AG20443 (cell line): ENCODE measurements at regions not wholly inside any gene's neighbourhood (a gene's known extent, or its start where the extent isn't known, plus 50 kb on each side); places are given as distances from the start of the nearest gene placed in this dataset.
"Not testable (repeated sequence)": the region's sequence is repeated elsewhere in the genome, so short reads cannot be mapped to it uniquely, and the experiment has no call there.

ENCODE experiments used
- DNase-seq: peaks from one replicate; pipeline ENCODE4 v3.0.0; 2012; ENCODE audit warnings: low spot score, mixed read lengths

DNA sequence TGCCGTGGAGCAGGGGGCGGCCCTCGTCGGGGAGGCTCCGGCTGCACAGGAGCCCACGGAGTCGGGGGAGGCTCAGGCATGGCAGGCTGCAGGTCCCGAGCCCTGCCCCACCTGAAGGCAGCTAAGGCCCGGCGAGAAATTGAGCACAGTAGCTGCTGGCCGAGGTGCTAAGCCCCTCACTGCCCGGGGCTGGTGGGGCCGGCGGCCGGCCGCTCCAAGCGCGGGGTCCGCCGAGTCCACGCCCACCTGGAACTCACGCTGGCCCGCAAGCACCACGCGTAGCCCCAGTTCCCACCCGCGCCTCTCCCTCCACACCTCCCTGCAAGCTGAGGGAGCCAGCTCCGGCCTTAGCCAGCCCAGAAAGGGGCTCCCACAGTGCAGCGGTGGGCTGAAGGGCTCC is 589.4 kb downstream of the PPP4R3C start:
- DNase-seq: no peak

DNA sequence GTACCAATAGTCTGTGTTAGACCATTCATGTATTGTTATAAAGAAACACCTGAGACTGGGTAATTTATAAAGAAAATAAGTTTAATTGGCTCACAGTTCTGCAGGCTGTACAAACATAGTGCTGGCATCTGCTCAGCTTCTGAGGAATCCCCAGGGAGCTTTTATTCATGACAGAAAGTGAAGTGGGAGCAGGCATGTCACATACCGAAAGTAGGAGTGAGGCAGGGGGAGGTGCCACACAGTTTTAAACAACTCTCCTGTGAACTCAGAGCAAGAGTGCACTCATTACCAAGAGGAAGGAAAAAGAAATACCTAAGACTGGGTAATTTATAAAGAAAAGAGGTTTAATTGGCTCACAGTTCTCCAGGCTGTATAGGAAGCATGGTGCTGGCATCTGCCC is 591.2 kb downstream of the PPP4R3C start:
- DNase-seq: no peak

- DNase-seq: no peak
These were observed 611.2 kb downstream of the PPP4R3C start for GRCh38 chrX:26851981-26852380.

GRCh38 chrX:26848511-26848910 is 614.6 kb downstream of the PPP4R3C start:
- no peak for DNase-seq

DNA sequence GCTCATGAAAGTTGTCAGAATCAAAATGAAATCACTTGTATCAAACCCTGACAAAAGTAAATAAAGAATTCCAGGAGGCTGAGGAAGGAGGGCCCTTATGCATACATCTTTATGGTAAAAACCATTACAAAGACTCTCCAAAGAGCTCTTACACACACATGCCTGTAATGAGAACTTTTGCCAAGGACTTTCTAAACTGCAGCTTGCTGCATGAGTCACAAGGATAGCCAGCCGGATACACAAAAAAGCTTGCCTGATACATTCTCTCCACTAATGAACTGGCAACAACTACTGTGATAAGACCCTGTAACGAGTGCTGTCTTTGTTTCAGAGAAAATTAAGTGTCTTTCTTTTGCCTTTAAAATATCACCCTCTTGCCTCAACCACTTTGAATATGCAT is 618.1 kb downstream of the PPP4R3C start:
- DNase-seq: no peak

DNA sequence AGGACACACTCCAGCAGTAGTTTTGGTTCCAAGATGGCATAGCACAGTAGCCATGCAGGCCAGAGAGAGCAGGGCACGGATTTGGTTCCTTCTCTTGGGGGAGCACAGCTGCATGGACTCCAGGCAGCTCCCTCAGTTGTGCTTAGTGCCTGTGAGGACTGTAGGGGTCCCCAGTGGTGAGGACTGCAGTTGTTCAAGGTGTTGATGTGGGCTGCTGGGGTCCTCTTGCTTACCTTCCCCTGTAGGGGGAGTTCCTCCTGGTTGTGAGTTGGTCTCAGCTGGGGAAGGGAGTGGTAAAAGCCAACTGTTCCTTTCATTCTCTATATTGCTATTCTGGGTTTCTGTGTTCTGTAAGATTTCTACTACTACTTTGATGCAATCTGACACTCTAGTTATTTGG is 606.5 kb downstream of the MAGEB5 start:
- DNase-seq: no peak

DNA sequence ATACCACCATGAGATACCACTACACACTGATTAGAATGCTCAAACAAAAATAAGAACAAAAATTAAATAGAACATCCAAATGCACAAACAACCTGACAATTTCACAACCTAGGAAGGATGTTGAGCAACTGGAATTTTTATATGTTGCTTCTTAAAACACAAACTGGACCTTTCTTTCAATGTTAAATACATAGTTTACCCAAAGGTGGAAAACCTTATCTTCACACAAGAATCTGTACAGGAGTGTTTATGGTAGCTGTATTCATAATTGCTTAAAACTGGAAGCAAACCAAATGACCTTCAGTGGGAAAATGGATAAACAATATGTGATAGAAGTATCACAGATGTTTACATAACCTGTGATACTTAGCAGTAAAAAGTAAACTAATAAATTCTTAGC is 573.8 kb downstream of the MAGEB5 start:
- DNase-seq: no peak

- no peak for DNase-seq
These were observed 572.5 kb downstream of the MAGEB5 start for GRCh38 chrX:26788402-26788998.

GRCh38 chrX:26783512-26784225 is 567.7 kb downstream of the MAGEB5 start:
- peak; percentile 7 for DNase-seq

DNA sequence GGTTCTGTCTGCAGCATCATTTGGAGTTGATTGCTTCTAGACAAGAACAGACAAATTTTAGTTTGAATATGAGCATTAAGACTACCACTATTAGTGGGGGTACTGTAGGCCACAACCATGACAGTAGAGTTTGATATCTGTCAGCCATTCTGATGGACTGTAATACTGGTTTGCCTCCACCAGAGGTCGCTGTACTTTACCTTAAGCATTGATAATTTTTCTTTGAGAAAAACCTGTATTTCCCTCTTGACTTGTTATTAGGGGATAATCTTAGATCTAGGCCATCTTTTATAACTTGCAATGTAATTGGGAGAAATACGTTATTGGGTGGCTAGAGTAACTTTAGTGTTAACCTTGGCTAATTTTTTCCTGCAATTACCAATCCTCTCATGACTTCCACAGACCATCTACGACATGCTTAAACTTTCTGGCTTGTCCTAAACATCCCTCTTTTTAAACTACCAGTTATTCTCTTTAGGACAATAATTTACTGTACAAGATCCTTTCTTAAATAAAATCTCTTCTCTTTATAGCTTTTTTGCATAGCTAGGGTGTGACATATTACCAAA is 562.4 kb downstream of the MAGEB5 start:
- no peak for DNase-seq

- DNase-seq: no peak
These were observed 546.3 kb downstream of the MAGEB5 start for GRCh38 chrX:26762253-26762652.

DNA sequence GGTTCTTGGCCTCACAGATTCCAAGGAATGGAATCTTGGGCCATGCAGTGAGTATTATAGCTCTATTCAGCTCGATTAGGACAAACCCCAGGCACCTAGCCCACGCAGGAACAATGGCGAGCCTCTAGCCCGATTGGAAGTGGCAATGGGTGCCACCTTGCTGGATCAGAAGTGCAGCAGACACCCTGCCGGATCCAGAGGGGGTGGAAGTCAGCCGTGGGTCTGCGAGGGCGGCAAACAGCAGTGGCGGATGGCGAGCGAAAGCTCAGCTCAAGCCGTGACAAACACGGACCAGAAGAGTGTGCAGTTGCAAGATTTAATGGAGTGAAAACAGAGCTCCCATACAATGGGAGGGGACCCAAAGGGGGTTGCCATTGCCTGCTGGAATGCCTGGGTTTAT is 539.8 kb downstream of the MAGEB5 start:
- not testable (repeated sequence) for DNase-seq

DNA sequence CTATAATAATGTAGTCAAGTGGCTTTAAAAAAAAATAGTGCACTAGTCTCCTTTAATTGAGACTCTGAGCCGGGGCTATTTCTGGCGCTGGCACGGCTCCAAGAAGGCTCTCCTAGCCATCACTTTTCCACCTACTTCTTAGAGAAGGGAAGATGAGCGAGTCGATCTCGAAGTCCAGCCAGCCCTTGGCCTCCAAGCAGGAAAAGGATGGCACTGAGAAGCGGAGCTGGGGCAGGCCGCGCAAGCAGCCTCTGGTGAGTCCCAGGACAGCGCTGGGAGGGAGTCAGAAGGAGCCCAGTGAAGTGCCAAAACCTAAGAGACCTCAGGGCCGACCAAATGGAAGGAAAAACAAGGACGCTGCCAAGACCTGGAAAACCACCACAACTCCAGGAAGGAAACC is 531.9 kb downstream of the MAGEB5 start:
- no peak for DNase-seq

GRCh38 chrX:26722666-26723428 is 506.9 kb downstream of the MAGEB5 start:
- no peak for DNase-seq

GRCh38 chrX:26672571-26672970 is 456.6 kb downstream of the MAGEB5 start:
- no peak for DNase-seq

- no peak for DNase-seq
These were observed 454.6 kb downstream of the MAGEB5 start for GRCh38 chrX:26670521-26670920.

- no peak for DNase-seq
These were observed 448.9 kb downstream of the MAGEB5 start for GRCh38 chrX:26664919-26665318.

DNA sequence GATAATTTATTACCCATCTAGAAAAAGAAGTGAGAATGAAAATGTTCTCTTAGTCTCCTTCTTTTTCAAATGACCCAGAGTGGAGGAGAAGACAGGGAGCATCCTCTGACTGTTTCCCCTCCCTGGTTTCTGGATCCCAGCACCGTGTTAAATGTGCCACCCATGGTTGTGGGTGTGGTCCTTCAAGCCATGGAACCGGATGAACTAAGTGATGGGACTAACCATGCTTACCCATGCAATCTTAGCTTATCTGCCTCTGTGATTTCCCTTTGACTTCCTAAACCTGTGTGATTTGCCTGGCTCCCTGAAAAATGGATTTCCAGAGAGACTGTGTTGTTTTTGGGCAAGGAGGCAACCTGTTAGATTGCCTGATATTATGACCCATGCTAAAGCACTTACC is 437.1 kb downstream of the MAGEB5 start:
- DNase-seq: no peak

- no peak for DNase-seq
These were observed 435.8 kb downstream of the MAGEB5 start for GRCh38 chrX:26651755-26652154.

DNA sequence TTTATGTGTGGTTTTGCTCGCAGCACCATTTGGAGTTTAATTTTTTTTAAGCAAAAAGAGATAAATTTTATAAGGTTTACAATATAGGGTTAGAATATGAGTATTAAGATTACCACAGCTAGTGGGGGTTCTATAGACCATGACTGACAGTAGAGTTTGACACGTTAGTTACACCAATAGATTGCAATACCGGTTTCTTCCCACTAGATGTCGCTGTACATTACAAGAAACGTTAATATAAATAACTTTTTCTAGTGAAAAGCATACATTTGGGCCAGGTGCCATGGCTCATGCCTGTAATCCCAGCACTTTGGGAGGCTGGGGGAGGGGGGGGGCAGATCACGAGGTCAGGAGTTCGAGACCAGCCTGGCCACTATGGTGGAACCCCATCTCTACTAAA is 433.6 kb downstream of the MAGEB5 start:
- no peak for DNase-seq

- DNase-seq: no peak
These were observed 415.4 kb downstream of the MAGEB5 start for GRCh38 chrX:26631385-26631784.

DNA sequence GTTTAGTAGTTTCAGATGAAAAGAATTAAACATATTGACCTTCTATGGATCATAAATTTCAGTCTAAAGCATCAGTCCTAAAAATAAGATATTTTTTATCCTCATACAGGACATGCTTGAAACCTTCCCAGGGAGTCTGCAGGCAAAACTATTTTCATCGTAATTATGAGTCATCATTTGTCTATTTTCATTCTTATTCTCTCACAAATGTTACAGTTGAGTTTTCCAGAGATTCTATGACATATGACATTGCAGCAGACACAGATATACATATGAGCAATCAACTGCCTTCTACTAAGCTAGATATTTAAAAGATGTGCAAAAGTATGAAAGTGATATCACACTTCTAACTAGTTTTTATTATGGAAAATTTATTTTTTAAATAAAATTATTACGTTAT is 398.0 kb downstream of the MAGEB5 start:
- peak; percentile 2 for DNase-seq

DNA sequence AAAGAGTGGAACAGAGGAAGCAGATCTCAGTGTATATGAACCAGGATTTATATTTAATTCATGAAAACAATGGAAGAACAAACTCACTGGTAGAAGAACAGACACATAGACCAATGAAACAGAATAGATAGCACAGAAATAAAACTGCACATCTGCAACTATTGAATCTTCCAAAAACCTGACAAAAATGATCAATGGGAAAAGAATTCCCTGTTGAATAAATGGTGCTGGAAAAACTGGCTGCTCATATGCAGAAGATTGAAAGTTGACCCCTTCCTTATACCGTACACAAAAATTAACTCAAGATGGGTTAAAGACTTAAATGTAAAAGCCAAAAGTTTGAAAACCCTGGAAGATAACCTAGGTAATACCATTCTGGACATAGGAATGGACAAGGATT is 391.0 kb downstream of the MAGEB5 start:
- no peak for DNase-seq
